OCI-LY3 (cell line): ENCODE measurements at regions not wholly inside any gene's neighbourhood (a gene's known extent, or its start where the extent isn't known, plus 50 kb on each side); places are given as distances from the start of the nearest gene placed in this dataset.
A peak's percentile ranks its signal among the peaks of the same experiment; 100 is the strongest.

Experiments used
- H2AFZ ChIP-seq: fragments of 200-600, 300-600 bp; shearing (Covaris generic); 2 replicates; pipeline ENCODE4 v1.6.0; 2014; ENCODE audit warnings: antibody characterized with exemption, low read depth, low read length
- H3K27ac ChIP-seq: fragments of 200-600, 300-600 bp; sonication (generic); 2 replicates; pipeline ENCODE4 v1.5.1; 2014; ENCODE audit warnings: mild to moderate bottlenecking, low read length, moderate library complexity, mixed read lengths
- H3K27me3 ChIP-seq: fragments of 200-600, 300-600 bp; sonication (generic); 2 replicates; pipeline ENCODE4 v1.6.1; 2014; ENCODE audit warnings: low read depth, low read length, mixed read lengths
- H3K36me3 ChIP-seq: fragments of 200-600, 300-600 bp; sonication (generic); replicated peaks from 2 replicates; pipeline ENCODE3; 2014; ENCODE audit warnings: low read depth, low read length, mixed read lengths
- H3K4me1 ChIP-seq: fragments of 300-600, 200-600 bp; sonication (generic); 2 replicates; pipeline ENCODE4 v1.6.1; 2014; ENCODE audit warnings: low read length, mixed read lengths
- H3K4me2 ChIP-seq: fragments of 200-600, 300-600 bp; sonication (generic); 2 replicates; pipeline ENCODE4 v1.6.1; 2014; ENCODE audit warnings: low read length, mixed read lengths
- H3K4me3 ChIP-seq: fragments of 300-600, 200-600 bp; sonication (generic); 2 replicates; pipeline ENCODE4 v1.5.1; 2014; ENCODE audit warnings: antibody characterized with exemption, mild to moderate bottlenecking, low read length, moderate library complexity
- H3K79me2 ChIP-seq: fragments of 300-600, 200-600 bp; shearing (Covaris generic); 2 replicates; pipeline ENCODE4 v1.6.1; 2014; ENCODE audit warnings: mild to moderate bottlenecking, low read length, mixed read lengths
- H3K9ac ChIP-seq: fragments of 300-600, 200-600 bp; shearing (Covaris generic); 2 replicates; pipeline ENCODE4 v1.6.0; 2014; ENCODE audit warnings: mild to moderate bottlenecking, low read length, moderate library complexity
- H3K9me3 ChIP-seq: fragments of 200-600, 300-600 bp; shearing (Covaris generic); 2 replicates; pipeline ENCODE4 v1.6.1; 2014; ENCODE audit warnings: low read length, mixed read lengths; ENCODE audit not compliant: insufficient read depth
- H4K20me1 ChIP-seq: fragments of 200-600, 300-600 bp; sonication (generic); 2 replicates; pipeline ENCODE4 v1.6.1; 2016; ENCODE audit warnings: low read length, mixed read lengths; ENCODE audit not compliant: insufficient read depth
- CTCF ChIP-seq: fragments of 200-600, 300-600 bp; sonication (generic); IDR thresholded peaks from 2 replicates; pipeline ENCODE4 v1.5.1; 2014; ENCODE audit warnings: antibody characterized with exemption, low read length, low read depth
- EZH2phosphoT487 ChIP-seq: fragments of 200-600 bp; shearing (Covaris generic); IDR thresholded peaks from 2 replicates; pipeline ENCODE4 v1.6.1; 2018; ENCODE audit warnings: antibody characterized with exemption, mixed run types, low read depth

GRCh38 chr18:40583671-40584070 is 1371.4 kb upstream of the PIK3C3 start:
- no peak overlapping the region for H3K27ac ChIP-seq
- H3K9ac ChIP-seq: no peak overlapping the region
- H4K20me1 ChIP-seq: no peaks in the 10 kb centered on the region
- H3K36me3 ChIP-seq: no peaks in the 10 kb centered on the region
- no peaks in the 10 kb centered on the region for H3K27me3 ChIP-seq
- H2AFZ ChIP-seq: no peak overlapping the region
- H3K4me1 ChIP-seq: no peaks in the 10 kb centered on the region
- no peaks in the 10 kb centered on the region for H3K79me2 ChIP-seq
- TF ChIP-seq EZH2phosphoT487: no peak
- TF ChIP-seq CTCF: no peak
- no peak overlapping the region for H3K4me3 ChIP-seq
- no peak overlapping the region for H3K4me2 ChIP-seq
- H3K9me3 ChIP-seq: peaks cover 4% of the 10 kb centered on the region; the same call in 1 of the 2 replicates

GRCh38 chr18:40582105-40582504 is 1372.9 kb upstream of the PIK3C3 start:
- Histone ChIP-seq H3K9me3 (peaks cover 4% of the 10 kb centered on the region; the same call in 1 of the 2 replicates), H3K36me3 (no peaks in the 10 kb centered on the region), H3K4me2 (no peak overlapping the region), H3K27ac (no peak overlapping the region), H3K27me3 (no peaks in the 10 kb centered on the region), H2AFZ (no peak overlapping the region), H4K20me1 (no peaks in the 10 kb centered on the region), H3K9ac (no peak overlapping the region), H3K4me1 (peaks cover 4% of the 10 kb centered on the region), H3K4me3 (no peak overlapping the region), H3K79me2 (no peaks in the 10 kb centered on the region)
- TF ChIP-seq CTCF (no peak), EZH2phosphoT487 (no peak)

GRCh38 chr18:40577981-40578365 is 1377.1 kb upstream of the PIK3C3 start:
- Histone ChIP-seq H3K4me3 (no peak overlapping the region), H3K36me3 (no peaks in the 10 kb centered on the region), H3K9ac (no peak overlapping the region), H3K27me3 (no peaks in the 10 kb centered on the region), H2AFZ (no peak overlapping the region), H3K4me1 (peaks cover 22% of the 10 kb centered on the region), H3K9me3 (no peaks in the 10 kb centered on the region), H4K20me1 (no peaks in the 10 kb centered on the region), H3K4me2 (no peak overlapping the region), H3K79me2 (no peaks in the 10 kb centered on the region), H3K27ac (no peak overlapping the region)
- TF ChIP-seq CTCF: no peak
- TF ChIP-seq EZH2phosphoT487: no peak

GRCh38 chr18:40577239-40577980 is 1377.6 kb upstream of the PIK3C3 start:
- H3K79me2 ChIP-seq: no peaks in the 10 kb centered on the region
- H3K4me2 ChIP-seq: 0 out of 2 replicates have a peak overlapping the region, but pooled peaks have one; percentile 38
- H3K27me3 ChIP-seq: no peaks in the 10 kb centered on the region
- no peak overlapping the region for H3K9ac ChIP-seq
- no peaks in the 10 kb centered on the region for H3K36me3 ChIP-seq
- no peaks in the 10 kb centered on the region for H3K9me3 ChIP-seq
- H2AFZ ChIP-seq: 0 out of 2 replicates have a peak overlapping the region, but pooled peaks have one; percentile 66
- H3K4me1 ChIP-seq: peaks cover 22% of the 10 kb centered on the region
- no peak overlapping the region for H3K27ac ChIP-seq
- no peaks in the 10 kb centered on the region for H4K20me1 ChIP-seq
- TF ChIP-seq CTCF: no peak
- no peak overlapping the region for H3K4me3 ChIP-seq
